ENCODE measurements at regions not wholly inside any gene's neighbourhood (a gene's known extent, or its start where the extent isn't known, plus 50 kb on each side); places are given as distances from the start of the nearest gene placed in this dataset.

DNA sequence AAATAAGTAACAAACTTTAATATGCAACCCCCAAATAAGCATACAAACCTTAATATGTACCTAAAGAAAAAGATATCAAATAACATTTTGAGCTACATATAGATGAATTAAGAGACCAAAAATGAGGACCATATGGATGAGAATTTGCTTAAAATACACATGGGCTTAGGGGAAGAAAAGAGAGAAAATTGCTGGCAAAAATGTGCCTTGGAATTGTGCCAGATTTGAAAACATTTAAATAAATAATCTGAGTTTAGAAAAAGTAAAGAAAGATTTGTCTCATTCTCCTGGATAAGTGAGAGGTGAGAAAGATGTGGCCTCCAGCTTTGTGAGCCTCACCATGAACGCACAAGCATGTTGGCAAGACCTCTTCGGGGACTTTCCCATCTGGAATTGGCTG is 372.6 kb downstream of the SOX11 start:
- no peaks in the 10 kb centered on the region for H3K4me1 ChIP-seq (ENCODE audit: control insufficient read depth in 1 of 2, insufficient read depth in 2 of 2, low read length in 2 of 2)
- H3K27me3 ChIP-seq (ENCODE audit: insufficient read depth, low read length) = no peaks in the 10 kb centered on the region
- ChIA-PET CTCF (no interaction called here), RAD21 (ENCODE audit: low non-redundant PET in 1 of 2, low total read pairs in 2 of 2, uncharacterized antibody in 2 of 2, unreplicated experiment in 2 of 2) (no interaction called here), POLR2A (no interaction called here)
- H3K27ac ChIP-seq (ENCODE audit: low read depth, low read length) = no peak overlapping the region
- BruUV-seq (replicated peaks) = no TSS peak
- no peaks in the 10 kb centered on the region for H3K9me2 ChIP-seq (ENCODE audit: insufficient read depth)
- H3K9ac ChIP-seq (ENCODE audit: low read length) = no peak overlapping the region
- ATAC-seq (no peak), DNase-seq (ENCODE audit: low read depth, low spot score) (no peak)
- no peak overlapping the region for H3K4me3 ChIP-seq (replicated peaks in 1 of 2; ENCODE audit: low read depth in 1 of 2, low read length in 2 of 2)
- no peaks in the 10 kb centered on the region for H4K20me1 ChIP-seq (ENCODE audit: insufficient read depth)
- H2AFZ ChIP-seq (ENCODE audit: low read depth, low read length, poor library complexity, severe bottlenecking) = no peak overlapping the region
- TF ChIP-seq EZH2phosphoT487 (IDR thresholded peaks at IDR 0.05; ENCODE audit: borderline replicate concordance) (no peak), POLR2A (IDR thresholded peaks at IDR 0.05; ENCODE audit: borderline replicate concordance, extremely low read depth, insufficient read depth, insufficient read length) (no peak), SRF (IDR thresholded peaks at IDR 0.05; ENCODE audit: low read depth) (no peak), ZFX (IDR thresholded peaks at IDR 0.05) (no peak), RAD21 (IDR thresholded peaks at IDR 0.05; ENCODE audit: low read depth) (no peak), CBX3 (IDR thresholded peaks at IDR 0.05; ENCODE audit: low read depth) (no peak), ELF1 (IDR thresholded peaks at IDR 0.05; ENCODE audit: borderline replicate concordance, low read depth) (no peak), SP1 (IDR thresholded peaks at IDR 0.05; ENCODE audit: low read depth) (no peak), JUND (IDR thresholded peaks at IDR 0.05) (no peak), CEBPB (IDR thresholded peaks at IDR 0.05; ENCODE audit: low read depth) (no peak), FOSL1 (IDR thresholded peaks at IDR 0.05; ENCODE audit: low read depth) (no peak), YY1 (IDR thresholded peaks at IDR 0.05; ENCODE audit: extremely low read depth, insufficient replicate concordance, low read depth, low read length) (no peak)
- TF ChIP-seq, protein P1, sequence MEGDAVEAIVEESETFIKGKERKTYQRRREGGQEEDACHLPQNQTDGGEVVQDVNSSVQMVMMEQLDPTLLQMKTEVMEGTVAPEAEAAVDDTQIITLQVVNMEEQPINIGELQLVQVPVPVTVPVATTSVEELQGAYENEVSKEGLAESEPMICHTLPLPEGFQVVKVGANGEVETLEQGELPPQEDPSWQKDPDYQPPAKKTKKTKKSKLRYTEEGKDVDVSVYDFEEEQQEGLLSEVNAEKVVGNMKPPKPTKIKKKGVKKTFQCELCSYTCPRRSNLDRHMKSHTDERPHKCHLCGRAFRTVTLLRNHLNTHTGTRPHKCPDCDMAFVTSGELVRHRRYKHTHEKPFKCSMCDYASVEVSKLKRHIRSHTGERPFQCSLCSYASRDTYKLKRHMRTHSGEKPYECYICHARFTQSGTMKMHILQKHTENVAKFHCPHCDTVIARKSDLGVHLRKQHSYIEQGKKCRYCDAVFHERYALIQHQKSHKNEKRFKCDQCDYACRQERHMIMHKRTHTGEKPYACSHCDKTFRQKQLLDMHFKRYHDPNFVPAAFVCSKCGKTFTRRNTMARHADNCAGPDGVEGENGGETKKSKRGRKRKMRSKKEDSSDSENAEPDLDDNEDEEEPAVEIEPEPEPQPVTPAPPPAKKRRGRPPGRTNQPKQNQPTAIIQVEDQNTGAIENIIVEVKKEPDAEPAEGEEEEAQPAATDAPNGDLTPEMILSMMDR (IDR thresholded peaks at IDR 0.05 in 2 of 3, conservative IDR thresholded peaks at IDR 0.05 in 1 of 3; ENCODE audit: borderline replicate concordance in 1 of 3, insufficient read depth in 1 of 3, low read depth in 2 of 3, low read length in 2 of 3) = no peak
- TF ChIP-seq, protein P2, sequence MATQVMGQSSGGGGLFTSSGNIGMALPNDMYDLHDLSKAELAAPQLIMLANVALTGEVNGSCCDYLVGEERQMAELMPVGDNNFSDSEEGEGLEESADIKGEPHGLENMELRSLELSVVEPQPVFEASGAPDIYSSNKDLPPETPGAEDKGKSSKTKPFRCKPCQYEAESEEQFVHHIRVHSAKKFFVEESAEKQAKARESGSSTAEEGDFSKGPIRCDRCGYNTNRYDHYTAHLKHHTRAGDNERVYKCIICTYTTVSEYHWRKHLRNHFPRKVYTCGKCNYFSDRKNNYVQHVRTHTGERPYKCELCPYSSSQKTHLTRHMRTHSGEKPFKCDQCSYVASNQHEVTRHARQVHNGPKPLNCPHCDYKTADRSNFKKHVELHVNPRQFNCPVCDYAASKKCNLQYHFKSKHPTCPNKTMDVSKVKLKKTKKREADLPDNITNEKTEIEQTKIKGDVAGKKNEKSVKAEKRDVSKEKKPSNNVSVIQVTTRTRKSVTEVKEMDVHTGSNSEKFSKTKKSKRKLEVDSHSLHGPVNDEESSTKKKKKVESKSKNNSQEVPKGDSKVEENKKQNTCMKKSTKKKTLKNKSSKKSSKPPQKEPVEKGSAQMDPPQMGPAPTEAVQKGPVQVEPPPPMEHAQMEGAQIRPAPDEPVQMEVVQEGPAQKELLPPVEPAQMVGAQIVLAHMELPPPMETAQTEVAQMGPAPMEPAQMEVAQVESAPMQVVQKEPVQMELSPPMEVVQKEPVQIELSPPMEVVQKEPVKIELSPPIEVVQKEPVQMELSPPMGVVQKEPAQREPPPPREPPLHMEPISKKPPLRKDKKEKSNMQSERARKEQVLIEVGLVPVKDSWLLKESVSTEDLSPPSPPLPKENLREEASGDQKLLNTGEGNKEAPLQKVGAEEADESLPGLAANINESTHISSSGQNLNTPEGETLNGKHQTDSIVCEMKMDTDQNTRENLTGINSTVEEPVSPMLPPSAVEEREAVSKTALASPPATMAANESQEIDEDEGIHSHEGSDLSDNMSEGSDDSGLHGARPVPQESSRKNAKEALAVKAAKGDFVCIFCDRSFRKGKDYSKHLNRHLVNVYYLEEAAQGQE (IDR thresholded peaks at IDR 0.05; ENCODE audit: low read depth) = no peak
- TF ChIP-seq, protein P3, sequence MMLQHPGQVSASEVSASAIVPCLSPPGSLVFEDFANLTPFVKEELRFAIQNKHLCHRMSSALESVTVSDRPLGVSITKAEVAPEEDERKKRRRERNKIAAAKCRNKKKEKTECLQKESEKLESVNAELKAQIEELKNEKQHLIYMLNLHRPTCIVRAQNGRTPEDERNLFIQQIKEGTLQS (IDR thresholded peaks at IDR 0.05) = no peak
- TF ChIP-seq, protein P4, sequence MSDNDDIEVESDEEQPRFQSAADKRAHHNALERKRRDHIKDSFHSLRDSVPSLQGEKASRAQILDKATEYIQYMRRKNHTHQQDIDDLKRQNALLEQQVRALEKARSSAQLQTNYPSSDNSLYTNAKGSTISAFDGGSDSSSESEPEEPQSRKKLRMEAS (IDR thresholded peaks at IDR 0.05) = no peak
- no peaks in the 10 kb centered on the region for H3K36me3 ChIP-seq (ENCODE audit: control insufficient read depth in 1 of 2, insufficient read depth in 2 of 2, low read length in 2 of 2)
- intact Hi-C loops (cut with micrococcal nuclease) = no loop called here
- no peak overlapping the region for H3K4me2 ChIP-seq (ENCODE audit: low read length)
- H3K9me3 ChIP-seq (ENCODE audit: control insufficient read depth in 1 of 2, insufficient read depth in 1 of 2, low read depth in 1 of 2, low read length in 2 of 2) = peaks cover 29 to 31% of the 10 kb centered on the region in 2 experiments; a peak in 3 of 4 replicates
- H3K79me2 ChIP-seq (ENCODE audit: insufficient read depth, low read length) = no peaks in the 10 kb centered on the region

Measured in HCT116 (cell line).